ENCODE measurements at regions not wholly inside any gene's neighbourhood (a gene's known extent, or its start where the extent isn't known, plus 50 kb on each side); places are given as distances from the start of the nearest gene placed in this dataset.

DNA sequence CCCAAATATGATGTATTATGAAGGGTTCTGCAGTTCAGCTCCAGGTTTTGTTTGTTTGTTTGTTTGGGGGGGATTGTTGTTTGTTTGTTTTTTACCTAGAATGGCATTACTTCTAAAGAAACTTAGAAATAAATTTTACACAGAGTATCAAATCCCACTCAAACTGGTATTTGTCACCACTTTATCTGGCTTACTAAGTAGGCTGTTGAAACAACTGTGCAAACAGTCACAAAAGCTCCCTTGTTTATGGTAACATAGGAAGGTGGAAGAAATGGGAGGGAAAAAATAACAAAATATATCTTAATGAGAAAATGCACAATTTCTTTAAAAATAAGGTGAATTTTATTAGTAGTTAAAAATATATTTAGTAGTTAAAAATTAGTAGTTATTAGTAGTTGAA lies 108.3 kb upstream of the ANO5 start:
- TF ChIP-seq, protein P1, sequence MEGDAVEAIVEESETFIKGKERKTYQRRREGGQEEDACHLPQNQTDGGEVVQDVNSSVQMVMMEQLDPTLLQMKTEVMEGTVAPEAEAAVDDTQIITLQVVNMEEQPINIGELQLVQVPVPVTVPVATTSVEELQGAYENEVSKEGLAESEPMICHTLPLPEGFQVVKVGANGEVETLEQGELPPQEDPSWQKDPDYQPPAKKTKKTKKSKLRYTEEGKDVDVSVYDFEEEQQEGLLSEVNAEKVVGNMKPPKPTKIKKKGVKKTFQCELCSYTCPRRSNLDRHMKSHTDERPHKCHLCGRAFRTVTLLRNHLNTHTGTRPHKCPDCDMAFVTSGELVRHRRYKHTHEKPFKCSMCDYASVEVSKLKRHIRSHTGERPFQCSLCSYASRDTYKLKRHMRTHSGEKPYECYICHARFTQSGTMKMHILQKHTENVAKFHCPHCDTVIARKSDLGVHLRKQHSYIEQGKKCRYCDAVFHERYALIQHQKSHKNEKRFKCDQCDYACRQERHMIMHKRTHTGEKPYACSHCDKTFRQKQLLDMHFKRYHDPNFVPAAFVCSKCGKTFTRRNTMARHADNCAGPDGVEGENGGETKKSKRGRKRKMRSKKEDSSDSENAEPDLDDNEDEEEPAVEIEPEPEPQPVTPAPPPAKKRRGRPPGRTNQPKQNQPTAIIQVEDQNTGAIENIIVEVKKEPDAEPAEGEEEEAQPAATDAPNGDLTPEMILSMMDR (IDR thresholded peaks at IDR 0.05) = no peak
- TF ChIP-seq RNF2 (IDR thresholded peaks at IDR 0.05; ENCODE audit: borderline replicate concordance, low read depth) (no peak), CEBPB (IDR thresholded peaks at IDR 0.05) (no peak), MAZ (IDR thresholded peaks at IDR 0.05; ENCODE audit: borderline replicate concordance, low read depth, low read length) (no peak), EHMT2 (IDR thresholded peaks at IDR 0.05; ENCODE audit: low read depth) (no peak), MYC (IDR thresholded peaks at IDR 0.05; ENCODE audit: borderline replicate concordance, low read length) (no peak), EP300 (IDR thresholded peaks at IDR 0.05) (no peak), CBX8 (IDR thresholded peaks at IDR 0.05) (no peak), POLR2A (IDR thresholded peaks at IDR 0.05; ENCODE audit: low read length) (no peak), SMC3 (IDR thresholded peaks at IDR 0.05) (no peak), RFX5 (IDR thresholded peaks at IDR 0.05) (no peak)
- TF ChIP-seq, protein P2, sequence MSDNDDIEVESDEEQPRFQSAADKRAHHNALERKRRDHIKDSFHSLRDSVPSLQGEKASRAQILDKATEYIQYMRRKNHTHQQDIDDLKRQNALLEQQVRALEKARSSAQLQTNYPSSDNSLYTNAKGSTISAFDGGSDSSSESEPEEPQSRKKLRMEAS (IDR thresholded peaks at IDR 0.05) = no peak

Measured in A549 (cell line).